ENCODE measurements at regions not wholly inside any gene's neighbourhood (a gene's known extent, or its start where the extent isn't known, plus 50 kb on each side); places are given as distances from the start of the nearest gene placed in this dataset.

GRCh38 chr6:168181876-168182275, 102.9 kb upstream of the FRMD1 start:
- no peak for DNase-seq (ENCODE audit: low spot score)

GRCh38 chr6:168181316-168181715, 102.3 kb upstream of the FRMD1 start:
- no peak for TF ChIP-seq CTCF (IDR thresholded peaks at IDR 0.05)
- ATAC-seq (ENCODE audit: low FRiP score) (no peak), DNase-seq (ENCODE audit: low spot score) (no peak)

More at GRCh38 chr6:168181876-168182275, 102.9 kb upstream of the FRMD1 start:
- TF ChIP-seq CTCF (IDR thresholded peaks at IDR 0.05), result no peak
- no peak for ATAC-seq (ENCODE audit: low FRiP score)

GRCh38 chr6:168180548-168181011, 101.6 kb upstream of the FRMD1 start:
- TF ChIP-seq CTCF (IDR thresholded peaks at IDR 0.05), result no peak
- ATAC-seq (ENCODE audit: low FRiP score) (no peak), DNase-seq (ENCODE audit: low spot score) (no peak)

DNA sequence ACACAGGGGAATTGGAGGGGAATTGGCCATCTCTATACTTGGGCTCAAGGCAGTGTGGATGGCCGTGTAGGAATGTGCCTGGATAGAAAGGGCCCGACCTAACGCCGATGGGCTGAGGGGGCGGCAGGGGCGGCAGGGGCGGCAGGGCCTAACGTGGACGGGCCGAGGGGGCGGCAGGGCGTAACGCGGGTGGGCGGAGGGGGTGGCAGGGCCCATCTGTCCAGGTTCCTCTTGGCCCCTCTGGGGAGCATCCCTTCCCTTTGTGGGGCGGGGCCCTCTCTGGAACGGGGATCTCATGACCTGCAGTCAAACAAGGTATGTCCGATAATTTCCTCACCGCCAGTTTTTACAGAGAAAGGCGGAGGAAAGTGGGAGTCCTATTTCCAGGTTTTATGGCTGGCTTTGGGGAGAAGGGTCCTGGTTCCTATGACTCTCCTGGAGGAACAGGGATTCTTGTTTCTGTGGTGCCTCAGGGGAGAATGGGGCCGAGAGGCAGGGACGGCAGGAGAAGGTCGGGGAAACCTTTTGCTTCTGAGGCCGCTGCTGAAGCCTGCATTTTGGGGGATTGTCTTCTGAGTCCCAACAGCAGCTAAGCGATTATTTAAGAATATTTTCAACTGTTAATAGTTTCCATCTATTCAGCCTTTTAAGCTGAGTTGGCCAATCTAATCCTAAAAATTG, 100.8 kb upstream of the FRMD1 start:
- no peak for TF ChIP-seq CTCF (IDR thresholded peaks at IDR 0.05)
- DNase-seq (ENCODE audit: low spot score) (no peak), ATAC-seq (ENCODE audit: low FRiP score) (no peak)

DNA sequence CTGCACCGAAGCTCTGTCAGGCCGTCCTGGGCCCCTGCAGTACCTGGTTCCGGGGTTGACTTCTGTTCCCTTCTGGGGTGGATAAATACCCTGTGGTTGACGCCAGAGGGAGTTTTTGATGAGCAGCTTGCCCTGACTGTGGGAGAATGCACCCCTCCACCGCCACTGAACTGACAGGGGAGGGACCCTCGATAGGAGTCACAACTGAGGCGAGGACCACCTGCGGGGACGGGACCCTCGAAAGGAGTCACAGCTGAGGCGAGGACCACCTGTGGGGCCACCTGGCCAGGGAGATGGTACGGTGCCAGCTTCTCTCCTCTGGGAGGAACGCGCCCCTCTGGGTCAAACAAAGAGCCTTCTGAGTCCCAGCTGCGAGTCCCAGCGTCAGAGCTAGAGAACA, 100.1 kb upstream of the FRMD1 start:
- DNase-seq (ENCODE audit: low spot score) (no peak), ATAC-seq (ENCODE audit: low FRiP score) (no peak)
- TF ChIP-seq CTCF (IDR thresholded peaks at IDR 0.05), result no peak

DNA sequence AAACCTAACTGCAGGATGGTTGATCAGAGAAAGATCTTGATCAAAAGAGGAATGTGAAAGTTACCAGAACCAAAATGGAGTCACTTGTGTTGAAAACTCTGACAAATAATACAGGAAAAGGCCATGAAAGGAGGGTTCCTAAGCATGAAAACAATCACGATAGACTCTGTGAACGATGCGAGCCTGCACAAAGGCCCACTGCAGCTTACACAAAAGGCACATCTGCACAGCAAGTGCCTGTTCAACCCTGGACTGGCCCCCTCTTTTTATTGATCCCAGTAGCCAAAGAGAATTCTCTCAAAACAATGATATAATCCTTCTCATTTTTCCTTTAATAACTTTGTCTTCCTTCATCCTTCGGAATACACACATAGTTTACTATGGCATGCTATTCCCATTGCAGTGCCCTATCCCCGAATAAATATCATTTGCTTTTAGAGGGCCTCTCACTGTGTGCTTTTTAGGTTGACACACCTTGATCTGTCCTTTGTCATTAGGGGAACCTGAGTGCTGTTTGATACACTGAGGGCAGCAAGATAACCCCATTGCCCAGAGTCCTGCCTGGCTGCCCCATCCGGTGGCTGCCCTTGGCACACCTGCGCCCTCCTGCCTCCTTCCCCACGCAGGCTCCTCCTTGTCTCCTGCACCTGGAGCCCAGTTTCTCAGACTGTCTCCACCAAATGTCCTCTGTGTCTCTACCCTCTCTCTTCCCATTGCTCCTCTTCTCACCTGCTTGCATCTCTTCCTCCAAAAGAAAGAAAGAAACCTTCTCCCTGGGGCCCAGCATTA, 98.3 kb upstream of the FRMD1 start:
- no peak for TF ChIP-seq CTCF (IDR thresholded peaks at IDR 0.05)
- ATAC-seq (ENCODE audit: low FRiP score), result no peak
- no peak for DNase-seq (ENCODE audit: low spot score)

Measured in omental fat pad (tissue), 3 donors.